VCaP (cell line): ENCODE measurements at regions not wholly inside any gene's neighbourhood (a gene's known extent, or its start where the extent isn't known, plus 50 kb on each side); places are given as distances from the start of the nearest gene placed in this dataset.

ENCODE experiments used
- H3K27ac ChIP-seq: fragments of 450-650 bp; 2 replicates; pipeline ENCODE4 v1.5.1; 2017
- TF ChIP-seq, protein P1 (sequence below): fragments of 450-650 bp; conservative IDR thresholded peaks from 2 replicates; pipeline ENCODE4 v1.5.1; 2017; ENCODE audit warnings: mild to moderate bottlenecking, moderate library complexity

GRCh38 chr18:53610957-53611356 is 613.5 kb downstream of the MBD2 start:
- no peak overlapping the region for H3K27ac ChIP-seq
- TF ChIP-seq, protein P1, sequence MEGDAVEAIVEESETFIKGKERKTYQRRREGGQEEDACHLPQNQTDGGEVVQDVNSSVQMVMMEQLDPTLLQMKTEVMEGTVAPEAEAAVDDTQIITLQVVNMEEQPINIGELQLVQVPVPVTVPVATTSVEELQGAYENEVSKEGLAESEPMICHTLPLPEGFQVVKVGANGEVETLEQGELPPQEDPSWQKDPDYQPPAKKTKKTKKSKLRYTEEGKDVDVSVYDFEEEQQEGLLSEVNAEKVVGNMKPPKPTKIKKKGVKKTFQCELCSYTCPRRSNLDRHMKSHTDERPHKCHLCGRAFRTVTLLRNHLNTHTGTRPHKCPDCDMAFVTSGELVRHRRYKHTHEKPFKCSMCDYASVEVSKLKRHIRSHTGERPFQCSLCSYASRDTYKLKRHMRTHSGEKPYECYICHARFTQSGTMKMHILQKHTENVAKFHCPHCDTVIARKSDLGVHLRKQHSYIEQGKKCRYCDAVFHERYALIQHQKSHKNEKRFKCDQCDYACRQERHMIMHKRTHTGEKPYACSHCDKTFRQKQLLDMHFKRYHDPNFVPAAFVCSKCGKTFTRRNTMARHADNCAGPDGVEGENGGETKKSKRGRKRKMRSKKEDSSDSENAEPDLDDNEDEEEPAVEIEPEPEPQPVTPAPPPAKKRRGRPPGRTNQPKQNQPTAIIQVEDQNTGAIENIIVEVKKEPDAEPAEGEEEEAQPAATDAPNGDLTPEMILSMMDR = no peak

DNA sequence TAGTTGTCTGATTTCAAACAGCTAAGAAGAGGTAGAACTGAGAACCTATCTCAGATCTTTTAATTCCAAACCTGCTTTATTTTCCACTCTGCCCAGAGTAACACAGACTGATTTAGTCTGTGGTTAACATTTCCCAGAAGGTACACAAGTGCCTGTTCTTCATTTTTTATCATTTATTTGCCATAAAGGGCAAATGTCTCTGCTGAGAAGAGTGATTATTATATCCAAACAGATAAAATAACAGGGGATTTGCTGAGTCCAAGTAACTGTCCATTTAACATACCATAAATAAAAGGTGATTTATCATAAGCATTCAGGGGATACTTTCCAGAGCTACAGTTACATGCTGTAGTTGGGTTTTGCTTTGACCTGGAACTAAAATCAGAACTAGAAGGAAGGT is 617.7 kb downstream of the MBD2 start:
- TF ChIP-seq, protein P1 = no peak
- no peak overlapping the region for H3K27ac ChIP-seq

DNA sequence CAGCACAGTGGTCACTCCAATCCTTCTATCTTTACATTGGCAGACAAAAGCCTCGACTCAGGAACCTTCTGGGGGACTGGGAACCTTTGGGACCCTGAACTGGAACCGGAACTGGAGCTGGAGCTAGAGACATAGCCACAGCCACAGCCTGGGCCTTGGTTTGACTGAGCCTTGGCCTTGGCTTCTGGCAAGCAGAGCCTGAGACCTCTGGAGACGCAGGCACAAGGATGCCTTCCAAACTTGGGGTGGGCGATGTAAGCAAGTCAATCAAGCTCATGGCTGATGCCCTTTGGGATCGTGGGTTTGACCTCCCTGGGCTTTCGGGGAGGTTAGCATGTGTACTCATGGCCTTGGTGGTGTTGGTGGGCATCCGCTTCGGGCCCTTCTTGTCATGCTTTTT is 619.3 kb downstream of the MBD2 start:
- TF ChIP-seq, protein P1 = no peak
- no peak overlapping the region for H3K27ac ChIP-seq

DNA sequence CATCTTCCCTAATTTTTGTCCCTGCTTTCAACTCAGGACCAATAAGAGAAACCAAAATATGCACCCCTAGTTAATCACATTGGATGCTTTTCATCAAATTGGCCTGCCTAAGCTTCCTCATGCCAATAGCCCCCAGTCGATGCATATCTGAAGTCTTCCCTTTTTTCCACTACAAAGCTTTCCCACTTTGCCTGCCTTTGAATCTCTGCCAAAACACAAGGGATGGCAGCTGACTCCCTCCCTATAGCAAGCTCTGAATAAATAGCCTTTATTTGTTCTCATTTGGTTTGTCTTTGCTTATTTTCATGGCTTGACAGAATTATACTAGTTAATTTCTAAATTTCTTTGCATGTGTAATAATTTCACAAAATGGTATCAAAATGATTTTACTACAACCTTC is 621.2 kb downstream of the MBD2 start:
- TF ChIP-seq, protein P1 = no peak
- no peak overlapping the region for H3K27ac ChIP-seq

- TF ChIP-seq, protein P1 = no peak
- H3K27ac ChIP-seq = no peak overlapping the region
Observed at GRCh38 chr18:53601344-53601743, 623.1 kb downstream of the MBD2 start.

- TF ChIP-seq, protein P1 = no peak
- no peak overlapping the region for H3K27ac ChIP-seq
Observed at GRCh38 chr18:53586923-53587322, 637.5 kb downstream of the MBD2 start.
